PFSK-1 (cell line): ENCODE measurements at regions not wholly inside any gene's neighbourhood (a gene's known extent, or its start where the extent isn't known, plus 50 kb on each side); places are given as distances from the start of the nearest gene placed in this dataset.

ENCODE experiments used
- FOXP2 ChIP-seq: optimal IDR thresholded peaks from 2 replicates; pipeline ENCODE3; 2011; ENCODE audit warnings: borderline replicate concordance, control low read depth, inconsistent platforms; ENCODE audit not compliant: insufficient read depth; ENCODE audit errors: extremely low read length, extremely low read depth
- POLR2AphosphoS5 ChIP-seq: IDR thresholded peaks from 2 replicates; pipeline ENCODE4 v1.6.1; 2012; ENCODE audit warnings: low read depth, mild to moderate bottlenecking, control low read depth, low read length, moderate library complexity
- REST ChIP-seq, 2 experiments: IDR thresholded peaks; 2 replicates each; pipeline versions ENCODE4 v1.6.1 to v1.8.0; 2011 to 2012; ENCODE audit warnings: low read depth in 2 of 2, low read length in 2 of 2, control low read depth in 1 of 2, inconsistent platforms in 1 of 2, mild to moderate bottlenecking in 1 of 2, moderate library complexity in 1 of 2; ENCODE audit not compliant: insufficient read depth in 1 of 2
- SIN3A ChIP-seq: IDR thresholded peaks from 2 replicates; pipeline ENCODE4 v1.6.1; 2012; ENCODE audit warnings: mild to moderate bottlenecking, low read length, moderate library complexity, borderline replicate concordance; ENCODE audit not compliant: insufficient read depth
- TAF1 ChIP-seq: IDR thresholded peaks from 2 replicates; pipeline ENCODE4 v1.6.1; 2012; ENCODE audit warnings: low read length, control low read depth, borderline replicate concordance; ENCODE audit not compliant: insufficient read depth

GRCh38 chr9:110131499-110131898 is 76.5 kb downstream of the C9orf152 start:
- TF ChIP-seq SIN3A: no peak
- no peak for TF ChIP-seq TAF1
- no peak for TF ChIP-seq REST (IDR thresholded peaks at IDR 0.05; ENCODE audit: insufficient read depth in 1 of 2, low read depth in 2 of 2, low read length in 2 of 2)

DNA sequence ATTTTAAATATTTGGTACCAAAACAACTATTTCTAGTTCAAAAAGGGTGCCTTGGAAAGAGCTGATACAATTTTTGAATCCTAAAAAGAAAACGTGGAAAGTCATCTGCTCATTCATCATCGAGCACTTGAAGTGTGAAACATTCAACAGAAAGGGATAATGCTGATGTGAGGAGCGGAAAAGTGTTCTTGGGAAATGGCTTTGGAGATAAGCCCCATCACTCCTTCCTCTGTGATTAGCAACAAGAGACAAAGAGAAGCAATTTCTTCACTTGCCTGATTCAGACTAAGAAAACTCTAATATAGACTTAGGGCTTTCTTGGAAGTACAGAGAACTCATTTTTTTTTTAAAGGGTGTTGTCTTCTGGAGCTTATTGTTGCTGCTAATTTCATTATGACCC is 74.9 kb downstream of the C9orf152 start:
- TF ChIP-seq FOXP2 (no peak), POLR2AphosphoS5 (no peak), SIN3A (no peak), TAF1 (no peak), REST (IDR thresholded peaks at IDR 0.05; ENCODE audit: insufficient read depth in 1 of 2, low read depth in 2 of 2, low read length in 2 of 2) (no peak)

DNA sequence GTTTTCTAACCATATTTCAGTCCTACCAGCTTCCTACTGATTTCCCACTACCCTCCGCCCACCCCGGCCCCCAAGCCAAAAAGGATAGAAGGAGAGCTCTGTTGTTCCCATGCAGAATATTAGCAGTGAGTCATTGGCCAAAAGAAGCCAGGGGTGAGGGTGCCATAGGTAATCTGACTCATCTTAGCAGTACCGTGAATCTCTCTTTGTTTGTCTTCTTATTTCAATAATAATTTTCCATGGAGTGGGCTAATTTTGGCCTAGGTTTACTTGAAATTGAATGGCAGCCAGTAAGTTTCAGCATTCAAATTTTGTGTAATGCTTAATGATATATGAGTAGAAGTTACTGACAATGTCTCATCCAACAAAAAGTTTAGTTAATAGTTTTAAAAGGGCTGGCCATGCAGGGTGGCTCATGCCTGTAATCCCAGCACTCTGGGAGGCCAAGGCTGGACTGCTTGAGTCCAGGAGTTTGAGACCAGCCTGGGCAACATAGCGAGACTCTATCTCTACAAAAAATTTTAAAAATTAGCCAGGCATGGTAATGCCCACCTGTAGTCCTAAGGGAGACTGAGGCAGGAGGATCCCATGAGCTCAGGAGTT is 74.2 kb downstream of the C9orf152 start:
- TF ChIP-seq REST (IDR thresholded peaks at IDR 0.05; ENCODE audit: insufficient read depth in 1 of 2, low read depth in 2 of 2, low read length in 2 of 2): no peak
- TF ChIP-seq SIN3A: no peak
- TF ChIP-seq POLR2AphosphoS5: no peak
- no peak for TF ChIP-seq FOXP2
- TF ChIP-seq TAF1: no peak

GRCh38 chr9:110135846-110136245 is 72.1 kb downstream of the C9orf152 start:
- TF ChIP-seq POLR2AphosphoS5: no peak
- no peak for TF ChIP-seq FOXP2
- no peak for TF ChIP-seq SIN3A
- no peak for TF ChIP-seq REST (IDR thresholded peaks at IDR 0.05; ENCODE audit: insufficient read depth in 1 of 2, low read depth in 2 of 2, low read length in 2 of 2)
- TF ChIP-seq TAF1: no peak

DNA sequence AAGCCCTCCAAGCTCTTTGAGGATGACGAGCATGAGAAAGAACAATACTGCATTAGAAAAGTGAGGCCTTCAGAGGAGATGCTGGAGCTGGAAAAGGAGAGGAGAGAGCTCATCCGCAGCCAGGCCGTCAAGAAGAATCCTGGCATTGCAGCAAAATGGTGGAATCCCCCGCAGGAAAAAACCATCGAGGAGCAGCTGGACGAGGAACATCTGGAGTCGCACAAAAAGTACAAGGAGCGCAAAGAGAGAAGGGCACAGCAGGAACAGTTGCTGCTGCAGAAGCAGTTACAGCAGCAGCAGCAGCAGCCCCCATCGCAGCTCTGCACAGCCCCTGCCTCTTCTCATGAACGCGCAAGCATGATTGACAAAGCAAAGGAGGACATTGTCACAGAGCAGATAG is 71.2 kb downstream of the C9orf152 start:
- no peak for TF ChIP-seq REST (IDR thresholded peaks at IDR 0.05; ENCODE audit: insufficient read depth in 1 of 2, low read depth in 2 of 2, low read length in 2 of 2)
- TF ChIP-seq FOXP2: no peak
- no peak for TF ChIP-seq TAF1
- TF ChIP-seq SIN3A: no peak
- no peak for TF ChIP-seq POLR2AphosphoS5
